ENCODE measurements at regions not wholly inside any gene's neighbourhood (a gene's known extent, or its start where the extent isn't known, plus 50 kb on each side); places are given as distances from the start of the nearest gene placed in this dataset.

DNA sequence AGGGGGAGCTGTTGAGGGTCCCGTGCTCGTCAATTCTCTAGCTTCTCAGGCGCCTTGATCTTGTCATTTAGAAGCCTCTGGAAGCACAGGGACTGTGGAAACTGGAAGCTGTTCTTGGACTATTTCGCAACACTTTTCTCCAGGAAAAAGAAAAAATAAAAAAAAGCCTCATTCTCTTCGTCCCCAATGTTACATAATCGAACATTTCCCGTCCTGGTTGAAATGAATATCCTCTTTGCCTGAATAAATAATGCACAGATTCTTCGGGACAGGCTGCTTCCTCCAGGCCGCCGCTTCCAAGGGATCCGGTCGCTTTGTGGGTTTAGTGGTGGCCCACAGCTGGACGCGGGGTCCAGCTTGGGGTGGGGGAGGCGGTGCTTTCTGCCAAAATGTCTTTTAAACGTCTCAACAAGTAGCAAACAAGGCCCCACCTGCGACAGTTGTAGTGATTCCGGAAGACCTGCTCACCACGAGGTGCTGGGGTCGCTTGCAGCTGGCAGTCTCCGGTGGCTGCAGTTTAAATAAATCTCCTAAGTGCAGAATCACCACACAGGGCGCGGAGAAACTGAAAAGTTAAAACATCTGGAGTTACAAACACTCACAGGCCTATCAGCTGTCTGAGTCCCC, 125.9 kb upstream of the ESR1 start:
- Histone ChIP-seq H3K27me3 (no peaks in the 10 kb centered on the region), H3K9me3 (no peaks in the 10 kb centered on the region), H3K4me3 (peak overlapping the region in 3 of 4 donors; percentile 17 to 23 (median 22)), H3K4me1 (peaks cover 0 to 21% (median 0%) of the 10 kb centered on the region in 4 donors), H3K27ac (peak overlapping the region in 4 of 5 donors; percentile 9 to 69 (median 59)), H3K36me3 (no peaks in the 10 kb centered on the region)
- TF ChIP-seq POLR2A (IDR thresholded peaks at IDR 0.05) (no peak), POLR2AphosphoS5 (IDR thresholded peaks at IDR 0.05) (no peak), EP300 (IDR thresholded peaks at IDR 0.05) (no peak)
- TF ChIP-seq, protein P1, sequence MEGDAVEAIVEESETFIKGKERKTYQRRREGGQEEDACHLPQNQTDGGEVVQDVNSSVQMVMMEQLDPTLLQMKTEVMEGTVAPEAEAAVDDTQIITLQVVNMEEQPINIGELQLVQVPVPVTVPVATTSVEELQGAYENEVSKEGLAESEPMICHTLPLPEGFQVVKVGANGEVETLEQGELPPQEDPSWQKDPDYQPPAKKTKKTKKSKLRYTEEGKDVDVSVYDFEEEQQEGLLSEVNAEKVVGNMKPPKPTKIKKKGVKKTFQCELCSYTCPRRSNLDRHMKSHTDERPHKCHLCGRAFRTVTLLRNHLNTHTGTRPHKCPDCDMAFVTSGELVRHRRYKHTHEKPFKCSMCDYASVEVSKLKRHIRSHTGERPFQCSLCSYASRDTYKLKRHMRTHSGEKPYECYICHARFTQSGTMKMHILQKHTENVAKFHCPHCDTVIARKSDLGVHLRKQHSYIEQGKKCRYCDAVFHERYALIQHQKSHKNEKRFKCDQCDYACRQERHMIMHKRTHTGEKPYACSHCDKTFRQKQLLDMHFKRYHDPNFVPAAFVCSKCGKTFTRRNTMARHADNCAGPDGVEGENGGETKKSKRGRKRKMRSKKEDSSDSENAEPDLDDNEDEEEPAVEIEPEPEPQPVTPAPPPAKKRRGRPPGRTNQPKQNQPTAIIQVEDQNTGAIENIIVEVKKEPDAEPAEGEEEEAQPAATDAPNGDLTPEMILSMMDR (IDR thresholded peaks at IDR 0.05), result no peak
- intact Hi-C loops (cut with DNase I; ENCODE audit: low total_unique reads), result no loop called here
- 37 to 53% (median 43%) methylated on average over 23 of the region's 23 CpGs for WGBS, 5 donors
- DNase-seq, result peak in 1 of 2 donors; percentile 44

DNA sequence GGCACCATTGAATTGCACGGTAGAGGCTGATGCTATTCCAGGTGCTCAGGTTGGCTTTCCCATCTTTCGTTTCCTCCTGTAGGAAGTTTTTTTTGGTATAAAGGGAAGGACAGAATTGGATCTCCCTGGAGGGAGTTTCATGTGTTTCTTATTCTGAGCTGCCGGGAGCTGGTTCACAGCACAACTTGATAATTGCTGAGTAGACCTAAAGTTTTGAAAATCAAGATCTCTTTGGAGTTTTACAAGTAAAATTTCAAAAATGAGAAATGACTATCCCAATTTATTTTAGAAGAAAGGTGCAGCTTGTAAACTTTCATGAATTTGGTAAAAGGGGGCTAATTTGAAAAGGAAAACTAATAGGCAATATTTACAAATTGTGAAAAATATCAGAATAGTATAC, 125.2 kb upstream of the ESR1 start:
- TF ChIP-seq EP300 (IDR thresholded peaks at IDR 0.05), result no peak
- TF ChIP-seq POLR2A (IDR thresholded peaks at IDR 0.05), result no peak
- TF ChIP-seq, protein P1 (IDR thresholded peaks at IDR 0.05), result no peak
- TF ChIP-seq POLR2AphosphoS5 (IDR thresholded peaks at IDR 0.05), result no peak
- Histone ChIP-seq H3K27me3 (no peaks in the 10 kb centered on the region), H3K4me3 (no peak overlapping the region), H3K9me3 (no peaks in the 10 kb centered on the region), H3K4me1 (peaks cover 0 to 21% (median 0%) of the 10 kb centered on the region in 4 donors), H3K27ac (peak overlapping the region in 2 of 5 donors; percentile 59 to 69), H3K36me3 (no peaks in the 10 kb centered on the region)
- no peak for DNase-seq
- WGBS, 5 donors, result 45 to 62% (median 57%) methylated on average over 3 of the region's 3 CpGs
- intact Hi-C loops (cut with DNase I; ENCODE audit: low total_unique reads), result no loop called here

DNA sequence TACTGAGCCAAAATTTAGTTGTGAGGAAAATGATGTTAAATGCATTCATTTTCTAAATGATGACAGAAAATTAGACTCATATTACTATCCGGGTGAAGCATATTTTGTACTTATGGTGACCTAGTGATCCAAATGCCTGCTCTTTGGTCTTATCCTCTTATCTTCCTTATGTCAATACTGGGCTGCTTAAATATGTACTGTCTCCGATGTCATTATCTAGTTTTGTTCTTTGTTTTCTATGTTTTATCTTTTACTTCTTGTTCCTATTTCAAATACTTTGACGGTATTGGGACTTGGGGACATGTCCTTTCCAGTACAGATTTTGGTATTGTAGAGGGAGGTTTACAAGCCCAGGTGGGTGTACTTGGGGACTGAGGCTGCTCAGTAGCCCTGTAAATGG, 124.6 kb upstream of the ESR1 start:
- WGBS, 5 donors, result 30 to 62% (median 38%) methylated on average over 3 of the region's 3 CpGs

DNA sequence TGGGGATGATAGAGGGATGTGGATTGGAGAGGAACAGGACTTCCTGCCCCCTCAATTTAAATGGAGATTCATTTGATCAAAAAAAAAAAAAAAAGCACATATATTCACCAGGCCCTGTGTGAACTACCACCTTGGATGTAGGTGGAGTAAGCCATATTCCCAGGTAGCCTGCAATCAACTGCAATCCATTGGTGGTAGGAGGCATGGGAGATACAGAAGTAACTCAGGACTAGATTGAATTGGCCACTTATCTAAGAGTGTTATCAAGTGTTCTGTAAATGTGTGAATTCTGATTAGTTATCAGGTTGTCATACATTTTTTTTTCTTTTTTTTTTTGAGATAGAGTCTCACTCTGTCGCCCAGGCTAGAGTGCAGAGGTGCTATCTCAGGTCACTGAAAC, 124.1 kb upstream of the ESR1 start:
- no peaks in the 10 kb centered on the region for H3K36me3 ChIP-seq
- no peaks in the 10 kb centered on the region for H3K27me3 ChIP-seq
- H3K4me3 ChIP-seq, result no peak overlapping the region
- H3K4me1 ChIP-seq, result peaks cover 0 to 15% (median 0%) of the 10 kb centered on the region in 4 donors
- no peak for TF ChIP-seq POLR2A (IDR thresholded peaks at IDR 0.05)
- TF ChIP-seq EP300 (IDR thresholded peaks at IDR 0.05), result no peak
- TF ChIP-seq, protein P1 (IDR thresholded peaks at IDR 0.05), result no peak
- TF ChIP-seq POLR2AphosphoS5 (IDR thresholded peaks at IDR 0.05), result no peak
- intact Hi-C loops (cut with DNase I; ENCODE audit: low total_unique reads), result no loop called here
- no peak for DNase-seq
- H3K27ac ChIP-seq, result no peak overlapping the region
- WGBS, 5 donors, result 0 to 68% (median 33%) methylated on average over 1 of the region's 1 CpG
- no peaks in the 10 kb centered on the region for H3K9me3 ChIP-seq

More for the DNA sequence above, 124.6 kb upstream of the ESR1 start:
- Histone ChIP-seq H3K27me3 (no peaks in the 10 kb centered on the region), H3K4me1 (peaks cover 0 to 15% (median 0%) of the 10 kb centered on the region in 4 donors), H3K27ac (no peak overlapping the region), H3K9me3 (no peaks in the 10 kb centered on the region), H3K4me3 (no peak overlapping the region), H3K36me3 (no peaks in the 10 kb centered on the region)
- TF ChIP-seq POLR2A (IDR thresholded peaks at IDR 0.05), result no peak
- TF ChIP-seq EP300 (IDR thresholded peaks at IDR 0.05), result no peak
- TF ChIP-seq, protein P1 (IDR thresholded peaks at IDR 0.05), result no peak
- no peak for TF ChIP-seq POLR2AphosphoS5 (IDR thresholded peaks at IDR 0.05)
- DNase-seq, result no peak
- intact Hi-C loops (cut with DNase I; ENCODE audit: low total_unique reads), result no loop called here

Measured in stomach (tissue), 8 donors.